ENCODE measurements at regions not wholly inside any gene's neighbourhood (a gene's known extent, or its start where the extent isn't known, plus 50 kb on each side); places are given as distances from the start of the nearest gene placed in this dataset.

GRCh38 chr5:58072300-58072965 lies 387.5 kb downstream of the PLK2 start:
- Histone ChIP-seq H3K36me3 (no peaks in the 10 kb centered on the region), H3K4me3 (peak overlapping the region in 2 of 3 donors; percentile 3 to 7), H3K27ac (peak overlapping the region; percentile 40 to 45), H3K27me3 (no peaks in the 10 kb centered on the region), H3K9me3 (peaks cover 0 to 5% of the 10 kb centered on the region in 2 donors), H3K4me1 (no peaks in the 10 kb centered on the region)
- intact Hi-C loops (cut with DNase I; ENCODE audit: low total_unique reads) = no loop called here
- TF ChIP-seq, protein P1, sequence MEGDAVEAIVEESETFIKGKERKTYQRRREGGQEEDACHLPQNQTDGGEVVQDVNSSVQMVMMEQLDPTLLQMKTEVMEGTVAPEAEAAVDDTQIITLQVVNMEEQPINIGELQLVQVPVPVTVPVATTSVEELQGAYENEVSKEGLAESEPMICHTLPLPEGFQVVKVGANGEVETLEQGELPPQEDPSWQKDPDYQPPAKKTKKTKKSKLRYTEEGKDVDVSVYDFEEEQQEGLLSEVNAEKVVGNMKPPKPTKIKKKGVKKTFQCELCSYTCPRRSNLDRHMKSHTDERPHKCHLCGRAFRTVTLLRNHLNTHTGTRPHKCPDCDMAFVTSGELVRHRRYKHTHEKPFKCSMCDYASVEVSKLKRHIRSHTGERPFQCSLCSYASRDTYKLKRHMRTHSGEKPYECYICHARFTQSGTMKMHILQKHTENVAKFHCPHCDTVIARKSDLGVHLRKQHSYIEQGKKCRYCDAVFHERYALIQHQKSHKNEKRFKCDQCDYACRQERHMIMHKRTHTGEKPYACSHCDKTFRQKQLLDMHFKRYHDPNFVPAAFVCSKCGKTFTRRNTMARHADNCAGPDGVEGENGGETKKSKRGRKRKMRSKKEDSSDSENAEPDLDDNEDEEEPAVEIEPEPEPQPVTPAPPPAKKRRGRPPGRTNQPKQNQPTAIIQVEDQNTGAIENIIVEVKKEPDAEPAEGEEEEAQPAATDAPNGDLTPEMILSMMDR (IDR thresholded peaks at IDR 0.05) = no peak
- TF ChIP-seq POLR2AphosphoS5 (IDR thresholded peaks at IDR 0.05) (no peak), POLR2A (IDR thresholded peaks at IDR 0.05) (no peak)
- DNase-seq (ENCODE audit: low spot score in 2 of 2) = no peak

- TF ChIP-seq, protein P1 (IDR thresholded peaks at IDR 0.05) = no peak
- TF ChIP-seq POLR2AphosphoS5 (IDR thresholded peaks at IDR 0.05) (no peak), POLR2A (IDR thresholded peaks at IDR 0.05) (no peak)
- DNase-seq (ENCODE audit: low spot score in 2 of 2) = no peak
Observed at GRCh38 chr5:58071566-58071965, 388.3 kb downstream of the PLK2 start.

DNA sequence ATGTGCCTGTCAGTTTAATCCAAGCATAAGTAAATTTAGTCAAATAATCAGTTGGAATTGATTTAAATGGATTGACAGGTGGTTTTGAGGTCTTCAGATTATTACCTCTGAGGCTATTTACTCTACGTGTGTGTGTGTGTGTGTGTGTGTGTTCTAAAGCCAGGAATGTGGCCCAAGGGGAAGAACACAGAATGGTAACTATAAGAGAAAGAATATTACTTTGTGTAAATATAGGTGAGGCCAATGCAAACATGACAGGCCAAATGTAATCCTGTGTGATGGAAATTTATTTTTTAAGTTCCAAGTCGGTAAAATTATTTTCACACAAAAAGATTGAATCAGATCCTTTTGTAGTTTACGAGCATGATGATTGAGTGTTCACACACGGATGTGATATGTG lies 390.0 kb downstream of the PLK2 start:
- DNase-seq (ENCODE audit: low spot score in 2 of 2) = no peak
- H3K9me3 ChIP-seq = peaks cover 0 to 5% of the 10 kb centered on the region in 2 donors
- intact Hi-C loops (cut with DNase I; ENCODE audit: low total_unique reads) = no loop called here
- no peaks in the 10 kb centered on the region for H3K4me1 ChIP-seq
- peak overlapping the region; percentile 44 to 49 for H3K27ac ChIP-seq
- no peaks in the 10 kb centered on the region for H3K36me3 ChIP-seq
- TF ChIP-seq, protein P1 (IDR thresholded peaks at IDR 0.05) = no peak
- TF ChIP-seq POLR2AphosphoS5 (IDR thresholded peaks at IDR 0.05) (no peak), POLR2A (IDR thresholded peaks at IDR 0.05) (no peak)
- no peak overlapping the region for H3K4me3 ChIP-seq
- no peaks in the 10 kb centered on the region for H3K27me3 ChIP-seq

More at GRCh38 chr5:58071566-58071965, 388.3 kb downstream of the PLK2 start:
- no peaks in the 10 kb centered on the region for H3K27me3 ChIP-seq
- H3K36me3 ChIP-seq = no peaks in the 10 kb centered on the region
- no peaks in the 10 kb centered on the region for H3K4me1 ChIP-seq
- H3K27ac ChIP-seq = peak overlapping the region in 1 of 2 donors; percentile 45
- no peak overlapping the region for H3K4me3 ChIP-seq
- peaks cover 0 to 5% of the 10 kb centered on the region in 2 donors for H3K9me3 ChIP-seq
- intact Hi-C loops (cut with DNase I; ENCODE audit: low total_unique reads) = no loop called here

DNA sequence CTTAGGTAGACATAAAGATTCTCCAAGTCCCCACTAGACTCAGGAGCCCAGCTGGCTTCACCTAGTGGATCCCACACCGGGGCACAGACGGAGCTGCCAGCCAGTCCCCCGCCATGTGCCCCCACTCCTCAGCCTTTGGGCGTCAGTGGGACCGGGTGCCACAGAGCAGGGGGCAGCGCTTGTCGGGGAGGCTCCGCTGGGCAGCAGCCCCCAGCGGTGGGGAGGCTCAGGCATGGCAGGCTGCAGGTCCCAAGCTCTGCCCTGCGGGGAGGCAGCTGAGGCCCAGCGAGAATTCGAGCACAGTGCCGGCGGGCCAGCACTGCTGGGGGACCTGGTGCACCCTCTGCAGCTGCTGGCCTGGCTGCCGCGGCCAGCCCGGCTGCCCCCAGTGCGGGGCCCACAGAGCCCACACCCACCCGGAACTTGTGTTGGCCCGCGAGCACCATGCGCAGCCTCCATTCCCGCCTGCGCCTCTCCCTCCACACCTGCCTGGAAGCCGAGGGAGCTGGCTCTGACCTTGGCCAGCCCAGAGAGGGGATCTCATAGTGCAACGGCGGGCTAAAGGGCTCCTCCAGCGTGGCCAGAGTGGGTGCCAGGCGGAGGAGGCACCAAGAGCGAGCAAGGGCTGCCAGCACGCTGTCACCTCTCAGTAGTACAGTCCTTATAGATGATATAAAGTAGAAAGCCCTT lies 390.7 kb downstream of the PLK2 start:
- Histone ChIP-seq H3K4me3 (no peak overlapping the region), H3K27ac (peak overlapping the region; percentile 44 to 48), H3K36me3 (no peaks in the 10 kb centered on the region), H3K27me3 (no peaks in the 10 kb centered on the region), H3K4me1 (no peaks in the 10 kb centered on the region), H3K9me3 (peaks cover 0 to 5% of the 10 kb centered on the region in 2 donors)
- TF ChIP-seq POLR2A (IDR thresholded peaks at IDR 0.05) (no peak), POLR2AphosphoS5 (IDR thresholded peaks at IDR 0.05) (no peak)
- TF ChIP-seq, protein P1 (IDR thresholded peaks at IDR 0.05) = no peak
- intact Hi-C loops (cut with DNase I; ENCODE audit: low total_unique reads) = no loop called here
- DNase-seq (ENCODE audit: low spot score in 2 of 2) = no peak

DNA sequence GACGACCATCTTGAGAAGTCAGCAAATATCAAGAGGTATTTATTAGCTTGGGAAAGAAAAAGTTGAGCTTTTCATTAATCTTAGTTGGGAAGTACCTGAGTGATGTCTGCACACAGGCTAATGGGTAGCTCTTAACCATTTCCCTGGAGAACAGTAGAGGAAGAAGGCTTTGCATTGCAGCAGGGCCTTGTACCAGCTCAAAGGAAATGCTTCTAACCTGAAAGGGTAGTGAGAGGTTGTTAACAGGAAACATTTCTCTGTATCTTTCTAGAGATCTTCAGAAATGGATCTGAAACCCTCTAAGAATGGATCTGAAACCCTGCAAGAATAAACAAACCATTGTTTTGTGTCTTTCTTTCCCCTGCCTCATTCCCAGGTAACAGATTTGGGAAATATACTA lies 393.3 kb downstream of the PLK2 start:
- TF ChIP-seq, protein P1 (IDR thresholded peaks at IDR 0.05) = no peak
- no peak for TF ChIP-seq POLR2A (IDR thresholded peaks at IDR 0.05)
- no peak for TF ChIP-seq POLR2AphosphoS5 (IDR thresholded peaks at IDR 0.05)
- intact Hi-C loops (cut with DNase I; ENCODE audit: low total_unique reads) = no loop called here
- no peak for DNase-seq (ENCODE audit: low spot score in 2 of 2)

More for the DNA sequence above, 393.3 kb downstream of the PLK2 start:
- H3K9me3 ChIP-seq = peaks cover 0 to 5% of the 10 kb centered on the region in 2 donors
- H3K4me1 ChIP-seq = no peaks in the 10 kb centered on the region
- H3K27ac ChIP-seq = no peak overlapping the region
- H3K4me3 ChIP-seq = no peak overlapping the region
- no peaks in the 10 kb centered on the region for H3K36me3 ChIP-seq
- H3K27me3 ChIP-seq = no peaks in the 10 kb centered on the region

Measured in breast epithelium (tissue), 4 donors.